Glutamatergic neuron (in vitro differentiated cells): ENCODE measurements at regions not wholly inside any gene's neighbourhood (a gene's known extent, or its start where the extent isn't known, plus 50 kb on each side); places are given as distances from the start of the nearest gene placed in this dataset.
"Not testable (repeated sequence)": the region's sequence is repeated elsewhere in the genome, so short reads cannot be mapped to it uniquely, and the experiment has no call there.

ENCODE experiments used
- DNase-seq: peaks from one replicate; pipeline ENCODE4 v3.0.0; 2022
- H3K27ac Mint-ChIP-seq: one replicate; pipeline ENCODE4 v1.8.0; 2020; ENCODE audit warnings: mild to moderate bottlenecking, mixed read lengths, inconsistent platforms; ENCODE audit not compliant: unreplicated experiment
- H3K27me3 Mint-ChIP-seq: one replicate; pipeline ENCODE4 v1.8.0; 2020; ENCODE audit warnings: mild to moderate bottlenecking, moderate library complexity, mixed read lengths, inconsistent platforms; ENCODE audit not compliant: unreplicated experiment
- H3K36me3 Mint-ChIP-seq: one replicate; pipeline ENCODE4 v1.8.0; 2020; ENCODE audit warnings: mild to moderate bottlenecking, mixed read lengths, inconsistent platforms; ENCODE audit not compliant: unreplicated experiment
- H3K4me1 Mint-ChIP-seq: one replicate; pipeline ENCODE4 v1.8.0; 2020; ENCODE audit warnings: mild to moderate bottlenecking, low read depth, mixed read lengths, inconsistent platforms; ENCODE audit not compliant: unreplicated experiment
- H3K4me3 Mint-ChIP-seq: one replicate; pipeline ENCODE4 v1.8.0; 2020; ENCODE audit warnings: mild to moderate bottlenecking, mixed read lengths, inconsistent platforms; ENCODE audit not compliant: unreplicated experiment
- H3K9me3 Mint-ChIP-seq: one replicate; pipeline ENCODE4 v1.8.0; 2020; ENCODE audit warnings: mild to moderate bottlenecking, moderate library complexity, mixed read lengths, inconsistent platforms; ENCODE audit not compliant: unreplicated experiment
- CTCF ChIP-seq: fragments of 200-600 bp; sonication (generic); IDR thresholded peaks from one replicate; pipeline ENCODE4 v1.5.0; 2021; ENCODE audit not compliant: partially characterized antibody, unreplicated experiment

DNA sequence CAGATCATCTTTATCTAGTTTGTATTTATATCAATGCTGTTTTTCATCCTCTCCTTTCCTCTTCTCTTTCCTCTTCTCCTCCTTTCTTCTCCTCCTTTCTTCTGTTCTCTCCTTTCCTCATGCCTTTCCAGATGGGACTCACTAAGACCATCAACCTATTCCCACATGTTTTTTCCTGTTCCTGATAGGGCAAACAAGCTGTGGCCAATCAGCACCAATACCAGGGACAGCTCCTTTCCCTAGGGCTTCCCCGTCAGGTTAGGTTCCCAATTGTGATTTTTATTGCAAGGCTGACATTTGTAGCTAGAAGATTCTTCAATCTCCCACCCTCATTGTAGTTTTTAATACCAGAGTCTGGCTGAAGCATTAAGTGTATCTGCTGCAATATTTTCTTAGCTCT, 76.3 kb upstream of the COL8A1 start:
- Mint-ChIP-seq H3K9me3 (peaks cover 4% of the 10 kb centered on the region), H3K27me3 (peaks cover 2% of the 10 kb centered on the region), H3K4me3 (no peak overlapping the region), H3K27ac (no peak overlapping the region), H3K4me1 (no peaks in the 10 kb centered on the region), H3K36me3 (no peaks in the 10 kb centered on the region)
- TF ChIP-seq CTCF = no peak
- DNase-seq = no peak

DNA sequence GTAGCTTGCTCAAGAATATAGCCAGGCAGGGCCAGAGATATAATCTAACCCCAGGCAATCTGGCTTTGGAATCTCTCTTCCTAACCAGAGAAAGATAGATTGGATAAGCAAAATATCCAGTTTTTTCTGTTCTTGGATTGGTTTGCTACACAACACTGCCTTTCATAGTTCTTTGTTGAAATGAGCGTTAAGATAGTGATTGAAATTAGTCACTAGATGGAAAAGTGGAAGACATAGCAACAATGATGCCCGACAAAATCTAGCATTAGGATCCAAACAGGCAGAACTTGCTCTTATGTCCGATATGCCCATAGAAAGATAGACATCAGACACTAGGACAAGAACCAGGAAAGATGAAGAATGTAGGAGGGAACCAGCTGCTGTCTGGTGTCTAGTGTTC, 77.3 kb upstream of the COL8A1 start:
- H3K4me3 Mint-ChIP-seq = no peak overlapping the region
- H3K4me1 Mint-ChIP-seq = no peaks in the 10 kb centered on the region
- H3K27me3 Mint-ChIP-seq = peaks cover 2% of the 10 kb centered on the region
- H3K27ac Mint-ChIP-seq = no peak overlapping the region
- peaks cover 4% of the 10 kb centered on the region for H3K9me3 Mint-ChIP-seq
- H3K36me3 Mint-ChIP-seq = no peaks in the 10 kb centered on the region
- TF ChIP-seq CTCF = no peak
- no peak for DNase-seq

- no peaks in the 10 kb centered on the region for H3K36me3 Mint-ChIP-seq
Measured at GRCh38 chr3:99559196-99559595, 79.2 kb upstream of the COL8A1 start.

GRCh38 chr3:99555885-99556284, 82.5 kb upstream of the COL8A1 start:
- not testable (repeated sequence) for H3K36me3 Mint-ChIP-seq, H3K4me3 Mint-ChIP-seq, H3K4me1 Mint-ChIP-seq, H3K27me3 Mint-ChIP-seq, DNase-seq, H3K9me3 Mint-ChIP-seq, H3K27ac Mint-ChIP-seq

More at GRCh38 chr3:99559196-99559595, 79.2 kb upstream of the COL8A1 start:
- no peak for DNase-seq
- peaks cover 2% of the 10 kb centered on the region for H3K27me3 Mint-ChIP-seq
- no peaks in the 10 kb centered on the region for H3K4me1 Mint-ChIP-seq
- no peak overlapping the region for H3K27ac Mint-ChIP-seq
- peaks cover 7% of the 10 kb centered on the region for H3K9me3 Mint-ChIP-seq
- no peak overlapping the region for H3K4me3 Mint-ChIP-seq
- TF ChIP-seq CTCF = no peak

GRCh38 chr3:99551520-99551919, 86.9 kb upstream of the COL8A1 start:
- no peak for TF ChIP-seq CTCF
- Mint-ChIP-seq H3K27me3 (no peaks in the 10 kb centered on the region), H3K36me3 (no peaks in the 10 kb centered on the region), H3K27ac (no peak overlapping the region), H3K4me3 (no peak overlapping the region), H3K9me3 (peaks cover 3% of the 10 kb centered on the region), H3K4me1 (no peaks in the 10 kb centered on the region)
- DNase-seq = no peak
